HG02973 (cell line): ENCODE measurements at regions not wholly inside any gene's neighbourhood (a gene's known extent, or its start where the extent isn't known, plus 50 kb on each side); places are given as distances from the start of the nearest gene placed in this dataset.

Experiments
- ATAC-seq: cut with Tn5 transposase; IDR thresholded peaks from one replicate; pipeline ENCODE4 v1.9.1; 2021; ENCODE audit warnings: moderate library complexity; ENCODE audit not compliant: unreplicated experiment

DNA sequence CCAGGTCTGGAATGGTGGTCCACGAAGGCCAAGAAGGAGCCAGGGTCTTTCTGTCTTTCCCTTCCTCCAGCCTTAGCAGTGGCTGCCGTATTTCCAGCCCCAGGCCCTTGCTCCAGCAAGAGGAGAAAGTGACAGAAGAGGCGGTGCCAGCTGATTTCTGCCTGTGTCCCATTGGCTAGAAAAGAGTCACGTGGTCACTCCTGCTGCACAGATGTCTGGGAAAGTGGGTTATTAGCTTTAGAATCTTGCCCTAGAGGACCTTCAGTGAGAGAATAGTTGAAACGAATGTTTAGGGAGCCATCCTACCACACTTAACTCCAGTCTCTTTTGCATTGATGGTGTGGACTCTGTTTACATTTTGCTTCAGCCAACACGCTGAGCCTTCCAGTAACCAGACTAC, 99.3 kb upstream of the BCOR start:
- ATAC-seq = no peak

DNA sequence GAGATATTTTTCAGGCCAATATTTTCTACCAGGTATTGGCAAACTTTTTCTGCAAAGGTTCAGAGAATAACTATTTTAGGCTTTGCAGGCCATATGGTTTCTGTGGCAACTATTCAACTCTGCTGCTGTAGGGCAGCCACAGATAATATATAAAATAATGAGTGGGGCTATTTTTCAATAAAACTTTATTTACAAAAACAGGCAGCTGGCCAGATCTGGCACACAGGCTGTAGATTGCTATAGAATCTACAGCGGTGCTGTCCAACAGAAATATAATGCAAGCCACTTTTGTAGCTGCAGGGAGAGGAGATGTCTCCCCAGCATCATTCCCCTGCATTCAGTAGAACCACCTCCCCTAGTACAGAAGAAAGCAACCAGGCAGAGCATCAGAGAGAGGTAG, 97.6 kb upstream of the BCOR start:
- no peak for ATAC-seq

DNA sequence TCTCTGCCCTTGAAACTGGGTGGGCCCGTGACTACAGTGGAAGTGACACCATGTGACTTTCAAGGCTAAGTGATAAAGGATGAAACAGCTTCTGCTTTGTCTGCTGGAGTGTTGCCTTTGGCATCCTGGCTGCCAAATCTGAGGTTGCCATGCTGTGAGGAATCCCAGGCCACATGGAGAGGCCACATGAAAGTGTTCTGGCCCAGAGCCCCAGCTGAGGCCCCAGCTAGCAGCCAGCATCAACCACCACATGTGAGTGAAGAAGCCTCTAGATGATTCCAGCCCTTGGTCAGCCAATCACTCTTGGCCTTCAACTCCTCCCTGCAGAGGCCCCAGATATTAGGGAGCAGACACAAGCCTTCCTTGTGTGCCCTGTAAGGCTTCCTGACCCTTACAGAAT, 94.4 kb upstream of the BCOR start:
- no peak for ATAC-seq

DNA sequence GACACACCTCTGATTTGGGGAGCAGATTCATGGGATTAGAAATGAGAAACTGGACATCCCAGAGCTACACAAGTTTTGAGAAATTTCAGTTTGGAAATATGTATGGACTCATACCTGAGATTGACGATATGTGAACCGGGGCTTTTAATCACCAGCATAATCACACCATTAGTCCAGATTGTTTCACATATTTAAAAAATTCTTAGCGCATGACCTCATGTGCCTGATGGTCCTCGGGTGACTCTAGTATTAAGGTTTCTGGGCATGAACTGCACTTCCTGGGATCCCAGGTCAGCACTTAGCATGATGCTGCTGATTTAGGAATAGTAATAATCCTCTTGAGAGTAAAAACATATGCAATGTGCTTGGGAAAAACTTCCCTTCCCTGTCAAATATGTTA, 91.9 kb upstream of the BCOR start:
- ATAC-seq = no peak

DNA sequence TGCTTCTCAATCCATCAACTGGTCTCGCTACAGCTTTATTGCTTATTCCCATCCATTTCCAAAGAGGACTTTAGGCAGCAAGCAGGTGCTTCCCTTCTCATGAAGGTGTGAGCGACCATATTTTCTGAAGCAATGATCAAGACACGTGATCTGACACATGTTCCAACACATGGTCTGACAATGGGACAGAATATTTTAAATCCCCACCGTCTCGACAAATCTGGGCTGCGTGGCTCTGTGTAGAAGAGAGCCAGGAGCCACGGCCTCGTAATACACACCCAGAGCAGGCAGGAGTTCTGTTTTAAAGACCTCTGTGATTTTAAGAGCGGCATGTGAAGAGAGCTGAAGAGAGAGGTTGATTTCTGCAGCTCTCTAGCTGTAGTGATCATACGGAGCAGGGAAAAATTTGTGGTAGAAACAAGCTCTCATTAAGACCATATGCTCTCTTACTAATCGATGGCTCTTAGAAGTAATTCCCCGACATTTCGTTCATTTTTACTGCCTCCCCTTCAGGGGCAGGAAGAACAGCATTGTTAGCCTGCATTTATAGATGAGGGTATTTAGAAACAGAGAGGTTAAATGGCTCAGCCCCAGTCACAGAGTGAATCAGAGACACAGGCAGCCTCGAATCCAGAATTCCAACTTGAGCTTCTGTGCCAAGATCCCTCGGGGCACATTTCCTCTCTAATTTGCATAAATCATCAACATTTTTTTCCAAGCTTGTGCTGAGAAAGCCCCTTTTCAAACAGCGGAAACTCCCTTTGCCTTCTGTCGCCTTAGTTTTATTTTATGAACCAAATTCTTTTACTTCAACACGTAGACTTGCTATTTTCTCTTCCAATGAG, 91.0 kb upstream of the BCOR start:
- no peak for ATAC-seq

DNA sequence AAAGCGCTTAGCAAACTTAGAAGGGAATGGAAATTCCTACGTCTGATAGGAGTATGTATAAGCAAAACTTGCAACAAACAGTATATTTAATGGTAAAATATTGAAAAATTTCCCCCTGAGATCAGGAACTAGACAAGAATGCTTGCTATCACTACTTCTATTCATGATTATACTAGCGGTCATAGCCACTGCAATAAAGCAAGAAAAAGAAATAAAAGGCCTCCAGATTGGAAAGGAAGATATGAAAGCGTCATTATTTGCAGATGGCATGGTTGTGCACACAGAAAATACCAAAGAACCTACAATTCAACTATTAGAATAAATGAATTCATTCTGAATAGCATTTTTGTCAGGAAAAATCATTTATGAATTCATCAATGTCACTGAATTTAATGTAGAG, 87.2 kb upstream of the BCOR start:
- ATAC-seq = no peak

DNA sequence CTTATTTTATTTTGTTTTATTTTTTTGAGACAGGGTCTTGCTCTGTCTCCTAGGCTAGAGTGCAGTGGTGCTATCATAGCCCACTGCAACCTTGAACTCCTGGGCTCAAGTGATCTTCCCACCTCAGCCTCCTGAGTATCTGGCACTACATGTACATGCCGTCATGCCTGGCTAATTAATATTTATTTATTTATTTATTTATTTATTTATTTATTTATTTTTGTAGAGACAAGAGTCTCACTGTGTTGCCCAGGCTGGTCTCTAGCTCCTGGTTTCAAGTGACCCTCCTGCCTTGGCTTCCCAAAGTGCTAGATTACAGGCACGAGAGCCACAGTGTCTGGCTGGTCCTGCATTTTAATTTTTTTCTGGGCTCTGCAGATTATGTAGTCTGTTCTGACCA, 84.9 kb upstream of the BCOR start:
- ATAC-seq = no peak

DNA sequence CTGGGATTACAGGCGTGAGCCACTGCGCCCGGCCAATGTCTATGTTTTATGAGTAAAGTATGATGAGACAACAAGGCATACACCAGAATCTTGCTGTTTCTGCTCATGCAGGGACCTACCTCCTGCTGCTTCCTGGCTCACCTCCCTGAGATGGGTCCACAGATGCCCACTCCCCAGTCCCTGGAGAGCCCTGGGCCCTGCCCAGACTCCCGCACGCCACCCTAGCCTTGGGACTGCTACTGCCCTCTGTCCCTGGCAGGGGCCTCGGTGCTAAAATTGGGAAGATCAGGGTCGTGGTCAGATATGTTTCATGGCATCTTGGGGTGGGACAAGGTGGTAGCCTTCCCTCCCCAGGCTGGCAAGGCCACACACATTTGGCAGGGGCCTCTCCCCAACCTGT, 84.3 kb upstream of the BCOR start:
- ATAC-seq = no peak

DNA sequence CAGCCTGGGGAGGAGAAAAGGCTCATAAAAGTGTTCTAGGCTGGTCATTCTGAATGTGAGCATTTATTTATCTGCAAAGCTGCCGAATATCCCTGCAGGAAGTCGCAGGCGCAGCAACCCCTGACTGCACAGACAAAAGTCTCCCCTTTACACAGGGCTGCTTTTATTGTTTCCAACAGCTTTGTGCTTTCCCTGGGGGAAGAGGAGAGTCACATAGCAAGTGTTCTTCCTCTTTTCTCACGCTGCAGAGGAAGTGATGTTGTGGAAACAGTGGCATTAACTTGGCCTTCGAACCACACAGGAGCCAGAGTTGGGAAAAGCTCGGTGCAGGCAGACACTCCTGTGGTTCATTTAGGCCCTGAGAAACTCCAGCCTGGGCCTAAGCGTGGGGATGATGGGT, 81.5 kb upstream of the BCOR start:
- no peak for ATAC-seq

DNA sequence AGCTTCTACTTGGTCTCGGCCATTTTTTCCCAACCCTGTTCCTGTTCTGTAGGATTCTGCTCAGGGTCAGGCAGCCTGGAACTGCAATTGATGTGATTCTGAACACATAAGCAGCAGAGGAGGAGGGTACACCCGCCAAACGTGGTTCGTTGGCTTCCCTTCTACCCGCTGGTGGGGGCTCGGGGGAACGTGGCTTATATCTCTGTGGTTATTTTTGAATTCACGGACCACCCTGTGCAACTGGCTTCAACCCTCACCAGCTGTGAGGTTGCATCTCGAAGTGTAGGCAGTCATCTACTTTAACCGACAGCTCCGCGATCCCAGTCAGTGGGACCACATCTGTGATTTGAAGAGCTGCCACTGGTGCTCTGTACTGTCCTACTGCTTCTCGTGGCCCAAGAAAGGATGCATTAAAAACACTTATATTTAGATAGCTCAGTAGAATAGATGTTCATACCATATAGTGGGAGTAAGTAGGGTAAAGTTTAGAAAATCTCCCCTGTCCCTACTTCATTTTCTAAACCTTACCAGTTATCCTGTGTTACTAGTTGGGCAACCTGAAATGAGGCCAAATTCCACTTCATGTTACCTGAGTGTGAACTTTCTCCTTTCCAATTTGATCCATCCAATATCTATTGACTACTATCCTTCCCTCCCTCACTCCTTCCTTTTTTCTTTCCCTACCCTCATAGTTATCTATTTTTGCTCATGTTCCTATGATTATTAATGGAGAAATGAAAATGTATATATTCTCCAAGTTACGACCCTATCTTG, 80.4 kb upstream of the BCOR start:
- no peak for ATAC-seq

DNA sequence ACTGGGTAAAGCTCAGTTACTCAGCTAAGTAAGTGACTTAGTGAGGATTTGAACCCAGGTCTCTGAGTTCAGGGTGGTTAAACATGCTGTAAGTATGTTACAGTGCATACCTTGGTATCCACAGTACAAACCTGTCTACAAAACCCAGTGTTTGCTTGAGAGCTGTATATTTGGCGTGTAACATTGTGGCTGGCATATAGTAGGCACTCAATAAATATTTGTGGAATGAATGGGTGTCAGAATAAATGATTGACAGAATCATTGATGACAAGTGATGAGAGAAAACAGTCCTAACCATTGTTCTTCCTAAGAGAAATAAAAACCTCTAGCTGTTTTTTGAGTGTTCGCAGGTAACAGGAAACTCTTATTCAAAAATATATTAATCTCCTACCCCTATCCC, 79.7 kb upstream of the BCOR start:
- no peak for ATAC-seq

DNA sequence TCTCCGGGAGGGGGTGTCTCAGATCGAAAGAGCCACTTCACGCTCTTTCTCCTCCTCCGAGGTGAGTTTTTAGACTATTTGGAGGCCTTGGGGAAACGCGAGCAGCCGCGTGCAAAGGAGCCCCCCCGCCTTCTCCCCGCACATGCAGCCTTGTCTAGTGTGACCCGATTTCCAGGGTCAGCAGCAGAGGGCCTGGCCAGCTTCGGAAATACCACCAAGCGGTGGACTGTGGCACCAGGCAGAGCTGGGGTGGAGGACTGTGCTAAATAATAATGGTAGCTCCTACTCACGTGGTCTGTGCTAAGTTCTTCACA, 79.3 kb upstream of the BCOR start:
- no peak for ATAC-seq

DNA sequence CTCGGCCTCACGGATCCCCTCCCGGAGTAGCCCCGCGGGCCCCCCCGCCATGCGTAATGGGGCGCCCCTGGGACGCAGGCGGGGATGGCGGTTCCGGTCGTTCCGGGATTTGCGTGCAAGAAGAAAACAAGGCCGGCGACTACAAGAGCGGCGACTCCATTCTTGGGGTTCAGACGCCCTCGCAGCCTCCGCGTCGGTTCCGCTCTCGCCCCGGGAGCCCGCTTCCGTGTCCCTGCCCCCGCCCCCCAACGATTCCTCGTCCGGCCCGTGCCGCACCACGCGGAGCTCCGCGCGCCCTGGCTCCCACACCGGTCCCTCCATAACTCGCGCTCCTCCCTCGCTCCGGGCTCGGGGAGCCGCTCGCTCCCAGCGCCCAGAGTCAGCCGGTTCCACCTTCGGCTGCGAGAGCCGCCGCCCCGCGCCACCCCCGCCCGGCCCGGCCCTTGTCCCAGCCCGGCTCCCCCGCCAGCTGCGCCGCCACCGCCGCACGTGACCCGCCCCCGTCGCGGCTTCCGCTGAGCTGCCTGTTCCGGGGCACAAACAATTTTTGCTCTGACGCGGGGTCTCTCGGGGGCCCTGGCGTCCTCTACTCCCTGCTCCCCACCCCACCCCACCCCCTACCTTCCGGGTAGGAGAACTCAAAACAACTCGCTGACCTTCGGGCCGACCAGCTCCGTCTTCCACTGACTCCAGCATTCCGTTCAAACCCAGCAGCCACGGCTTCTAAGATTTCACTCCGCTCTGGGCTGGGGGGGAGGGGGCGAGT, 78.8 kb upstream of the BCOR start:
- no peak for ATAC-seq

DNA sequence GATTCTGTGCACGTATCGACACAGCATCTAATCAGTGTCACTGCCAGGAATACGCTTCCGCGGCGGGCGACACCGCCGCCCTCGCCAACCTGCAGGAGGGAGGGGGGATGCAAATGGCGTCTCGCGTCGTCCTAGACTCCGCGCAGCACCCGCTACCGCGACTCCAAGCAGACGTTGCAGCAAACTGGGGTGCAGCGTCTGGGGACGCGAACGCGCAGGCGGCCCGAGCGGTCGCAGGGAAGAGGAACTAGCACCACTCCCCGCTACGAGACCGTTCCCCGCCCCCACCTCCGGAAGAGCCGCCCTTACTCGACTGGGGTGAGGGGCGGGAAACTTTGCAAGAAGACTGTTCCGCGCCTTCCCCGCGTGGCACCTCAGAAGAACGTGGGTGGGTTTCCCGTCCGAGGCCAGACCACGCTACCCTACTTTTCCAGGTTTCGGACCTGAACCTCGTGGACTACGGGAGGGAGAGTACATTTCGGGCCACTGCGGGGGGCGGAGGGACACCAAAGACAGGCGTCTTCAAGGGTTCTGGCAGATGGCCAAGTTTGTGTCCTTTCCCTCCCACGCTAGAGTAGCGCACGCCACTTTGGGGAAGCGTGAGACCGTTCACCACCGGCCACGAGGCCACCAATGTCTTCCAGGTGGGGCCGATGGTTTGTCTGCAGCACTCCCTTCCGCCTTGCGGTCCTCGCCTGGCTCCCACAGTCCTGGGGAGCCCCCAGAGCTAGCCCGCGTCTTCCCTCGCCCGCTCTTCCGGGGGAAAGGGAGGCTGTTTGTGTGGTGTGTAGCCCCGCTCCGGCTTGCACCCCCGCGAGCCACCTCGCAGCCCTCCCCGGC, 78.0 kb upstream of the BCOR start:
- ATAC-seq = no peak

DNA sequence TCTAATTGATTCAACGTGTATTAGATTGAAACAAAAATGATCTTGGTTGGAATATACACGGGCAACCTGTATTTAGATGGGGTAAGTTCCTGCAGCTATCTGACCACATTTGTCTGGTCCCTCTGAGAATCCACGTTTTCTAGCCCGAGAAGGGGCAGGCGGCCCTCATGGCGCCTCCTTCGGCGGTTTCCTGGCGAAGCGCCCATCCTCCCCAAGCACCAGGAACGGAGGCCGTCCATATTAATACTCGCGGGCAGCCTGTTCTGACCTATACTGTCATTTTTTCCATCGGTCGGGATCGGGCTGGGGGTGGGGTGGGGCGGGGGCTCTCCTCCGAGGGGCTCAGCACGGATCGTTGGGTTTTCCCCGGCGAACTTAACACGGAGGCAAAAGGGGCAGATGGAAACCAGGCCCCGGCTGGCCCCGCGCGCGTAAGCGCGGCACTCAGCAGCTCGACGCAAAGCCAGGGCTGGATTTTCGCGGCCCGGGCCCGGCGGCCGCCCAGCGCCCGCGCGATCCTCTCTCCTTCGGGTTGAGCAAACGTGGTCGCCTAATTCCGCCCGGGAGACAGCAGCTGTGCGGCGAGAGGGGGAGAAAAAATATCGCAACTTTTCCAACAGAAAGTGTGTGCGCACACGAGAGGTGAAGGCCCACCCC, 77.2 kb upstream of the BCOR start:
- ATAC-seq = no peak

DNA sequence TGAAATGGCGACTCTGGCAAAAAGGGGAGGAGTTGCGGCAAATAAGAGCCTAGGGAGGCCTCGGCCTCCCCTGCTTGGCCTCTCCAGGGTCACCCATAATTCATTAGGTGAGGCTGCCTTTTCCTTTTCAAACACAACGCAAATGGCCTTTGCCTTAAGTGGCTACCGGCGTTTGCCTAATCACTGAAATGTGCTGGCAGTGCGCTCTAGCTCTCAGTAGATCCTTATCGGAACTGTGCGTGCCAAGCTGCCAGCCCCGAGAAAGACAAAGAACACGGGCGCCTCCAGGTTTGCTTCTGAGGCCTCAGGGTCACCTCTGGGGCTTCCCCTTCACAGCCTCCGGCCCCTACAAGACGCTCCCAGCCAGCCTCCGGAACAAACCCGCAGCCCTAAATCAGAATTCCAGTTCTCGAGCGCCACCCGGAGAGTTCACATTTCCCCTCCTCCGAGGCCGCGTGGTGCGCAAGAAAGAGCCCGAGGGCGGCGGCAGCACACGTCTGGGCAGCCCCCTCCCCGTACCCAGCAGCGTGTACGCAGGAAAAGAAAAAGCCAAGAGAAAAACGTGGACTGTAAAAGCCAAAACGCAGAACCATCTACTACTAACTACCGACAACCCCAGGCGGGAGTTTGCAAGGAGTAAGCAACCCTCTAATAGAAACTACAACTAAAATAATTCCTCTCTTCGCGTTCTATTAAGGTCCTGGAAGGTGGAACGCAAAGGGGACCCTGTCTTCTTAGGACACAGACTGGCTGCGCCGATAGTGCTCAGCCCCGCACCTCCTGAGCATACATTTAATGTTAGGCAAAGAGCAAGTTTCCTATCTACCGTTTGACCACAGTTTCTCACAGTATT, 76.5 kb upstream of the BCOR start:
- no peak for ATAC-seq

DNA sequence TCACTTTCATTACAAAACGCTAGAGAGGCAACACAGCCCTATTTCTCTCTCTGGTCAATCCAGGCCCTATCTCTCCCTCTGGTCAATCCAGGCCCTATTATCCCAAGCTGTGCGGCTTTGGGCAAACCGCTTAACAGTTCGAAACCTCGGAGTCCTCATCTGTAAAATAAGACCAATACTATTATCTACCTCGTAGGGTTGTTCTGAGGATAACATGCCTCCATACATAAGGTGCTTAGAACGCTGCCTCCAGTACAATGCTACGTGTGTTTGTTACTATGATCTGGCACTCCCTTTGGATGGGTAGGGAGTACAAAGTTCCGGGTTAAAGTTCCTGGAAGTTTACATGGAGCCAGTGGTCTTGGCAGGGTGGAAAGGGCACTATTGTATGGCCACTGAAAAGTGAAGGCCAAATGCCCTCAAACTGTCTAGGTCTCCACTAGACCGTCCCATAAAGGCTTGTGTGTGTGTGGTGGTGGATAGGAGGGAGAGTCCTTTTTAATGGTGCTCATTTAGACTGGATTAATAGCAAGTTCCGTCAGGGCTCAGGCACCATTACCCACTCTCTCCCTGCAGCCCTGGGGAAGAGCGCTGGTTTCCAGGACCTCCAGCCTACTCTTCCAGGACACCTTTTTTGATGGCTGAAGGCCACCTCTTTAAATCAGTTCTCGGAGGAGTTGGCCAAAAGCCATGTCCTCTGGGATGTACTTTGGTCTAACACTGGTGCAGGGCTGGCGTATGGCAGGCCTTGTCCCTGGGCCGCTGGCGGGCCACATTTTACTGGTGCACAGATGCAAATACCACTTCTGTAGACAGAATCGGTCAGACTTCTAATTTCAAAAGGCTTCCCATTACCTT, 75.6 kb upstream of the BCOR start:
- ATAC-seq = no peak

DNA sequence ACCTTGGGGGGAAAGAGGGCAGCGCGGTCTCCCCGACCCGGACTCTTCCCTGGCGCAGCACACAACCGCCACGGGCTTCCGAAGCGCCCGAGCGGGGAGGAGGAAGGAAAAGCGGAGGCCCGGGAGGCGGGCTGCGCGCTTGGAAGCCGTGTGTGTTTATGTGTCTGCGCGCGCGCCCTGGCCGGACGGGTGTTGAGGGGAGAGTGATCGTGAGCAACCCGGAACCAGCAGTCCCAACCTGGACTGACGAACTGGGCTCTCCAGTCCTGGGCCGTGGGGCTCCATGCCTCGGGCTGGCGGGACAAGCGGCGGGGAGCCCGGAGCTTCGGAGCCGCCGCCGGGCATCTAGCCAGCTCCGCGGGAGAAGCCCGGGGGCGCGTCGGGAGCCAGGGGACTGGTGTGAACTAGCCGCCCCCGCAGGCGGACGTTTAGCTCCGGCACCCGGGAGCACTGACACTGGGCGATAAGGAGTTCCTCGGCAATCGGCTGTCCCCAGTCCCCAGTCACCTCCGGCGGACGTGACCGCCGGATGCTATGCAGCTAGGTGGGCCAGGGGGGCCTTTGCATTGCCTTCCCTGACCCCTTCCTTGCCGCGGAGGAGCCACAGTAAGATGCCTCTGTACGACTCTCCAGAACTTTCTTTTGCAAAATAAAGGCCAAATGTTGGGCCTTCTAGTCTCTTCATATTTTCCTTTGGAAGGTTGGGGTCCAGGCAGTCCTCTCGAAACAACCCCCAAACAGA, 74.8 kb upstream of the BCOR start:
- no peak for ATAC-seq
